Suprapubic skin (tissue), 4 donors: ENCODE measurements at regions not wholly inside any gene's neighbourhood (a gene's known extent, or its start where the extent isn't known, plus 50 kb on each side); places are given as distances from the start of the nearest gene placed in this dataset.
"Not testable (repeated sequence)": the region's sequence is repeated elsewhere in the genome, so short reads cannot be mapped to it uniquely, and the experiment has no call there.

Experiments
- DNase-seq, 2 donors: peaks; one replicate each; pipeline ENCODE4 v3.0.0-alpha.2; 2019; ENCODE audit warnings: low spot score in 2 of 2
- H3K27ac ChIP-seq: fragments of 200-600 bp; sonication (generic); one replicate; pipeline ENCODE4 v1.5.1; 2019
- H3K27me3 ChIP-seq: fragments of 200-600 bp; sonication (generic); one replicate; pipeline ENCODE4 v1.5.1; 2019
- H3K36me3 ChIP-seq: fragments of 200-600 bp; sonication (generic); one replicate; pipeline ENCODE4 v1.5.1; 2019
- H3K4me1 ChIP-seq: fragments of 200-600 bp; sonication (generic); one replicate; pipeline ENCODE4 v1.5.1; 2019
- H3K4me3 ChIP-seq: fragments of 200-600 bp; sonication (generic); one replicate; pipeline ENCODE4 v1.5.1; 2019; ENCODE audit warnings: mild to moderate bottlenecking
- H3K9me3 ChIP-seq: fragments of 200-600 bp; sonication (generic); one replicate; pipeline ENCODE4 v1.5.1; 2019
- EP300 ChIP-seq: sonication (generic); formaldehyde crosslinking; IDR thresholded peaks from one replicate; pipeline ENCODE4 v1.6.1; 2017; ENCODE audit warnings: antibody characterized with exemption
- POLR2A ChIP-seq, 2 donors: fragments of 450-650 bp; IDR thresholded peaks; one replicate each; pipeline ENCODE4 v1.6.1; 2017; ENCODE audit warnings: antibody characterized with exemption in 2 of 2, mild to moderate bottlenecking in 2 of 2, moderate library complexity in 2 of 2
- POLR2AphosphoS5 ChIP-seq, 3 donors: sonication (generic); formaldehyde crosslinking; IDR thresholded peaks; one replicate each; pipeline ENCODE4 v1.6.1; 2017; ENCODE audit warnings: antibody characterized with exemption in 3 of 3
- WGBS: methylation state at CpG from one replicate; pipeline ENCODE4 v1.1.5; 2018; 5-methylcytosine and 5-hydroxymethylcytosine counted together
- TF ChIP-seq, protein P1 (sequence below), 2 donors: fragments of 200-600 bp in 1 of 2; fragments of 450-650 bp in 1 of 2; sonication (generic) in 1 of 2; IDR thresholded peaks; one replicate each; pipeline ENCODE4 v1.5.1; 2016 to 2019; ENCODE audit warnings: antibody characterized with exemption in 2 of 2, mild to moderate bottlenecking in 1 of 2, moderate library complexity in 1 of 2

DNA sequence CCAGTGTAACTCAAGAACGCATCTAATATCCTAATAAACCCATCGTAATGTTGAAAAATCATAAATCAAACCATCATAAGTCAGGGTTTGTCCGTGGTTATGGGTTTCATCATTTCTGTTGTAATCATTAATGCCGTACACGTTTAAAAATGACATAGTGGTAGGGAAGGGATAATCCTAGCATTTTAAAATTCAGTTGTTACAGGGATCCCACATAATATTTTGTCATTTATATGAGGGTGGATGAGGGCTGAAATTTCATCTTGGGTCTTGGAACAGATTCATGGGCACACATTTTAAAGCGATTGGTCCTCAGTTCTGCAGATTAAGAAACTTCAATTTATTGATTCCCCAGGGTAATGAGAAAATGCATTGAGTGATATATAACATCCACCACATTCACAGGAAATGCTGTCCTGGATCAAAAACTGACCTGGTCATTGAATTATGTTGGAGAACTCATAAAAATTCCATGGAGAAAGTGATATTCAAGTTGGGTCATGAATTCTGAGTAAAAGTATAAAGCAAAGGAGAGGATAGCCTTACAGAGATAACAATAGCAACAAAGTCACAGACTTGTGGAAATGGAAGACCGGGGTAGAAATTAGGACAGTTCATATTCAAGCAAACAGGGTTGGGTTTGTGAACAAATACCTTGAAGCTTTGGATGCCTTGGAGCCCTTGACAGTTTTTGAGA, 1527.3 kb upstream of the TPTE start:
- Histone ChIP-seq H3K9me3 (peaks cover 10% of the 10 kb centered on the region), H3K4me3 (no peak overlapping the region), H3K27ac (no peak overlapping the region), H3K27me3 (peaks cover 10% of the 10 kb centered on the region), H3K36me3 (no peaks in the 10 kb centered on the region), H3K4me1 (no peaks in the 10 kb centered on the region)
- DNase-seq = no peak
- TF ChIP-seq, protein P1, sequence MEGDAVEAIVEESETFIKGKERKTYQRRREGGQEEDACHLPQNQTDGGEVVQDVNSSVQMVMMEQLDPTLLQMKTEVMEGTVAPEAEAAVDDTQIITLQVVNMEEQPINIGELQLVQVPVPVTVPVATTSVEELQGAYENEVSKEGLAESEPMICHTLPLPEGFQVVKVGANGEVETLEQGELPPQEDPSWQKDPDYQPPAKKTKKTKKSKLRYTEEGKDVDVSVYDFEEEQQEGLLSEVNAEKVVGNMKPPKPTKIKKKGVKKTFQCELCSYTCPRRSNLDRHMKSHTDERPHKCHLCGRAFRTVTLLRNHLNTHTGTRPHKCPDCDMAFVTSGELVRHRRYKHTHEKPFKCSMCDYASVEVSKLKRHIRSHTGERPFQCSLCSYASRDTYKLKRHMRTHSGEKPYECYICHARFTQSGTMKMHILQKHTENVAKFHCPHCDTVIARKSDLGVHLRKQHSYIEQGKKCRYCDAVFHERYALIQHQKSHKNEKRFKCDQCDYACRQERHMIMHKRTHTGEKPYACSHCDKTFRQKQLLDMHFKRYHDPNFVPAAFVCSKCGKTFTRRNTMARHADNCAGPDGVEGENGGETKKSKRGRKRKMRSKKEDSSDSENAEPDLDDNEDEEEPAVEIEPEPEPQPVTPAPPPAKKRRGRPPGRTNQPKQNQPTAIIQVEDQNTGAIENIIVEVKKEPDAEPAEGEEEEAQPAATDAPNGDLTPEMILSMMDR (IDR thresholded peaks at IDR 0.05) = no peak
- no peak for TF ChIP-seq POLR2A (IDR thresholded peaks at IDR 0.05)
- no peak for TF ChIP-seq EP300
- TF ChIP-seq POLR2AphosphoS5 (IDR thresholded peaks at IDR 0.05) = no peak
- 54% methylated on average over 7 of the region's 7 CpGs for WGBS

DNA sequence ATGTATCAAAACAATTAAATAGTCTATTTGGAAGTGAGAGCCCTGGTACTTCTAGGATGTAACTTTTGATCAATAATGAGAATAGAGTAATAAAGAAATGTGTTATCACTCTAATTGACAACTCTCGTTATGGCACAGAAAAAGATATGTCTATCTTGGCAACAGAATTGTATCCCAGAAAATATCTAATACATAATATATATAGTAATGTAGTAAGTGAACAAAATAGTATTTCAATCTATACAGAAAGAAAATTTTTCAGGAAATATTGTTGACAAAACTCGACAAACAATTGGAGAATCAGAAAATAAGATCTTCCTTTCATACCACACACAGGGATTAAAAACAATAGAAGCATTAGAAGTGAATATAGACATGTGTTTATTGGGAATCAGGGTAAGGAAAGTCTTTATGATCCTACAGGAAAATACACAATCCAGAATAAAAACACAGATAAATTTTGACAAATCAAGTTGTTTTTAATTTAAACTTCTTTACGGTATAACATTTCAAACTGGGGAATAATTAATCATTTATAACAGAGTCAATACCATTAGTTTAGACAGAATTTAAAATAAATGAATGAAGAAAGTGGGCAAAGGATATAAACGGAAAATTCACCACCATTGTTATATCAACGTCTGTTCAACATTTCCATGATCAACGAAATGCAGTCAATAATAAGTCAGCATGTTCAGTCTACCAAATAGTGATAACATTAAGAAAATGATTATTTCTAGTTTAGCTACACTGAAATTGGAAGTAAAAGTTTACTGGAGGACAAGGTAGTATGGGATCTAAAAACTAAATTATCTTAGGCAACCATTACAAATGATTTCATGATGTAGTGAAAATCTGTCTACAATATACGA, 1526.5 kb upstream of the TPTE start:
- Histone ChIP-seq H3K27me3 (peaks cover 10% of the 10 kb centered on the region), H3K9me3 (peaks cover 10% of the 10 kb centered on the region), H3K4me1 (no peaks in the 10 kb centered on the region), H3K27ac (no peak overlapping the region), H3K36me3 (no peaks in the 10 kb centered on the region), H3K4me3 (no peak overlapping the region)
- TF ChIP-seq POLR2A (IDR thresholded peaks at IDR 0.05) (no peak), POLR2AphosphoS5 (IDR thresholded peaks at IDR 0.05) (no peak), EP300 (no peak)
- TF ChIP-seq, protein P1 (IDR thresholded peaks at IDR 0.05) = no peak
- 39% methylated on average over 7 of the region's 7 CpGs for WGBS
- no peak for DNase-seq

DNA sequence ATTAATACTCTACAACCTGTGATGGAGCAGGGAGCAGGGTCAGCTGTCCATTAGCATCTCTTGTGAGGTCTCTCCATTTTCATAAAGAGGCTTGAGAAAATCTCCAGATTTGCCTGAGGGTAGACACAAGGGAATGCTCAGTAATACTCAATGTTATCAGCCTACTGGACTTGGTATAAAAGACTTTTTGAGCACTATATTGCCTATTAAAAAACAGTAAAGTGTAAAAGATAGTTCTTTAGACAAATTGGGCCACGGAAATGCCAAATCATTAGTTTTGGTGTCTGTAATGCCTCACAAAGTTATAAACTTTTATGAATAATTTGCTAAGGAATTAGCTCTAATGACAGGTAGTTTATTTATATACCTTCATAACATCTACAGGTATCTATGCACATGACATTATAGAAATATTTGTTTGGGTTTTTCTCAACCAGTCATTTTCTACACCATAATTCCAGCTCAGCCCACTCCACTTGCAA, 1524.9 kb upstream of the TPTE start:
- not testable (repeated sequence) for H3K36me3 ChIP-seq, H3K27me3 ChIP-seq, H3K4me1 ChIP-seq, H3K4me3 ChIP-seq, H3K27ac ChIP-seq, DNase-seq
- 57% methylated on average over 1 of the region's 1 CpG for WGBS
- H3K9me3 ChIP-seq = peaks cover 21% of the 10 kb centered on the region

DNA sequence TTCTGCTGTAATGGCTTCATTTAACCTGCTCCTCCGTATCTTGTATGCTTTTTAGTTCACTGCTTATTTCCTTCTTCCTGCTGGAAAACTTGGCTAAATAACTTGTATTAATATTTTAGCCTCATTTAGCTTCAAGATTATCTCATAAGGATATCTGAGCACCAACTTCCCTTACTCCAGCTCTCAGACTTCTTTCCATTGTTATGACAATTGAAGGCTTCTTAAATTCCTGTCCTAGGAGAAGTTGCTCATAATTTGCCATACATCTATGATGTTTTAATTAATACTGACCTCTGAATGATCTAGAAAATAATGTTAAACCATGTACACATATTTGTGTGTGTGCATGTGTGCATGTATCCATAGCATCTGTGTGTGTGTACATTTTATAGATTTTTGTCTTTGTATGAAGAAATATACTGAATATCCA, 1524.4 kb upstream of the TPTE start:
- no peak for DNase-seq
- Histone ChIP-seq H3K27me3 (peaks cover 5% of the 10 kb centered on the region), H3K27ac (no peak overlapping the region), H3K36me3 (no peaks in the 10 kb centered on the region), H3K4me1 (no peaks in the 10 kb centered on the region), H3K9me3 (peaks cover 24% of the 10 kb centered on the region), H3K4me3 (no peak overlapping the region)
- 71% methylated on average over 1 of the region's 1 CpG for WGBS
- no peak for TF ChIP-seq POLR2A (IDR thresholded peaks at IDR 0.05)
- no peak for TF ChIP-seq POLR2AphosphoS5 (IDR thresholded peaks at IDR 0.05)
- no peak for TF ChIP-seq EP300
- TF ChIP-seq, protein P1 (IDR thresholded peaks at IDR 0.05) = no peak

DNA sequence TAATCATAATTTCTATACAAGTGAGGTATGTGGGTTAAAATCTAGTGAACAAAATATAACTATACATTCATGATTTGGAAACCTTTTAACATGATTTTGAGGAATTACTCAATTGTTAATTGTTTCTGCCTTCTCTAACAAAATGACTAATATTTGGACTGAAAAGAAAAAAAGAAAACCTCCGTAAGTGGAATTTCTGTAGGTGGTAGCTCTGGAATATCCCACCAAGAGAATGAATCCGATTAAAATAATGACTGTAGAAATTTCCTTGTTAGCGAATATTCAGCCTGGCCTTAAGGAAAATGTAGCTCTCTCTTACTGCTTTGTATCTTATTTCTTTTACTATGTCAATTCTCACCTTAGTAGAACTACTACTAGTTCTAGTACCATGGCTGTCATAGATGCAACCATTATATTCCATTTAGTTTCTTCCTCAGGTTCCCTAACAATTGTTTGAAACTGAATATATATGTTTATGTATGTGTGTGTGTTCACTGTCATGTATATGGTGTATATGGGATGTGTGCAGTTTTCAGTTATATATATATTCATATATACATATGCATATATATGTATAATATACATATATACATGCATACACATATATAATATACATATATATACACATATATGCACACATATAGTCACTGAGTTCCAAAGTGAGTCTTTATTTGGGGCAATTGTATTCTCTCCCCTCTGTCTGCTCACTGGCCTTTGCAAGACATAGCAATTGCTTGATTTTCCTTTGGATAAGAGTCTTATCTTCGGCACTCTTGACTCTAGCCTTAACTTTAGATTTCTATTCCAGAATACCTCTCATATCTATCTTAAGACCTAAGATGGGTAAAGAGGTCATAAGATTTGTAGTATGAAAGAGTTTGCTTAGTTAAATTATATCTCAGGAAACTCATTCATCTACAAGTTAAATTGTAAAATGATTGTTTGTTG, 1523.7 kb upstream of the TPTE start:
- not testable (repeated sequence) for H3K27ac ChIP-seq, H3K27me3 ChIP-seq, DNase-seq, H3K4me1 ChIP-seq, H3K36me3 ChIP-seq, H3K4me3 ChIP-seq
- peaks cover 24% of the 10 kb centered on the region for H3K9me3 ChIP-seq
- 44% methylated on average over 4 of the region's 4 CpGs for WGBS

DNA sequence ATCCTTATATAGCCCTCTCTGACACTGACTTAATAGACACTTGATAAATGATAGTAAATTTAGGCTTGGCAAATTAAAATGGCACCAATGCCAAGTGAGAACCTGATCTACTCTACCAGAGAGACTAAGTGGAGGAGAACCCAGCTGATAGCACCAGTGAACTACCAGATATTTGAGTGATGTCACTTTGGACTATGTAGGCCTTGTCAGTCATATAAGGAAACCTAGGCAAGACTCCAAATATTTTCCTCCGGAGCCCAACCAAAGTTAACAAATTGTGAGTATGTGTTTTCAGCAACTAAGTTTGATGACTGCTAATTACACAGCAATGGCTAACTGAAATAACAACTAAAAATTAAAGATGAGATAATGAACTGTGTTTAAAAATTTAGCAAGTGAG, 1522.9 kb upstream of the TPTE start:
- peaks cover 19% of the 10 kb centered on the region for H3K9me3 ChIP-seq
- H3K27me3 ChIP-seq, H3K27ac ChIP-seq, DNase-seq, H3K36me3 ChIP-seq, H3K4me1 ChIP-seq, H3K4me3 ChIP-seq: not testable (repeated sequence)
- WGBS = 75% methylated on average over 1 of the region's 1 CpG
